GM12878 (cell line): ENCODE measurements at regions not wholly inside any gene's neighbourhood (a gene's known extent, or its start where the extent isn't known, plus 50 kb on each side); places are given as distances from the start of the nearest gene placed in this dataset.

Experiments
- ATAC-seq: fragments of 200-7000 bp; cut with Tn5 transposase; 3 replicates; pipeline ENCODE4 v1.9.1; 2020; ENCODE audit warnings: mild to moderate bottlenecking, moderate library complexity
- BruUV-seq: library from RNA; stranded (reverse); fragments of 400-500 nt; replicated peaks from 2 replicates; lab custom pipeline; 2021; lab: Mats Ljungman, UMichigan
- CTCF ChIA-PET: fragments of 300-600 bp; sonication (Branson Sonifier 250); formaldehyde crosslinking; extraction: SDS; loops from one replicate; lab custom pipeline; 2021; ENCODE audit warnings: inconsistent platforms; lab: Yijun Ruan, JAX
- POLR2A ChIA-PET: fragments of 350-600 bp; formaldehyde crosslinking; extraction: SDS; loops from one replicate; lab custom pipeline; 2021; ENCODE audit warnings: inconsistent platforms; lab: Charles Lee
- RAD21 ChIA-PET: fragments of 300-600 bp; sonication (Branson Sonifier 250); formaldehyde crosslinking; loops from one replicate; lab custom pipeline; 2023; ENCODE audit warnings: antibody characterized with exemption; ENCODE audit not compliant: unreplicated experiment; lab: Charles Lee
- SMC1A ChIA-PET: fragments of 300-600 bp; sonication (Branson Sonifier 250); formaldehyde crosslinking; loops from one replicate; lab custom pipeline; 2023; ENCODE audit not compliant: unreplicated experiment, uncharacterized antibody; lab: Charles Lee
- DNase-seq: peaks from one replicate; pipeline ENCODE4 v3.0.0-alpha.2; 2011; ENCODE audit warnings: low read depth, low spot score
- FAIRE-seq: peaks from 3 replicates; lab custom pipeline; 2011; peaks lifted over from hg19 to GRCh38; lab: Jason Lieb, UNC
- H2AFZ ChIP-seq: 2 replicates; pipeline ENCODE4 v1.6.0; 2011; ENCODE audit warnings: low read depth, low read length, control low read depth; ENCODE audit not compliant: control insufficient read depth
- H3K27ac ChIP-seq: 2 replicates; pipeline ENCODE4 v1.5.1; 2011; ENCODE audit warnings: control low read depth; ENCODE audit not compliant: control insufficient read depth, insufficient read depth
- H3K27me3 ChIP-seq, 2 experiments: replicated peaks in 1 of 2; 2 replicates each; pipeline versions ENCODE4 v1.6.0 to v1.6.1; 2011; ENCODE audit warnings: low read length in 1 of 2; ENCODE audit not compliant: control insufficient read depth in 2 of 2, insufficient read depth in 2 of 2
- H3K36me3 ChIP-seq, 2 experiments: 2 replicates each; pipeline ENCODE4 v1.5.1; 2011; ENCODE audit warnings: low read length in 1 of 2; ENCODE audit not compliant: control insufficient read depth in 2 of 2, insufficient read depth in 2 of 2
- H3K4me1 ChIP-seq: 2 replicates; pipeline ENCODE4 v1.6.1; 2011; ENCODE audit warnings: mild to moderate bottlenecking, low read length, moderate library complexity, mixed read lengths; ENCODE audit not compliant: control insufficient read depth, insufficient read depth
- H3K4me2 ChIP-seq: 2 replicates; pipeline ENCODE4 v1.6.0; 2011; ENCODE audit warnings: control low read depth; ENCODE audit not compliant: control insufficient read depth, insufficient read depth
- H3K4me3 ChIP-seq: fragments of 200-600 bp; sonication (generic); 2 replicates; pipeline ENCODE4 v1.5.1; 2016
- H3K79me2 ChIP-seq: 2 replicates; pipeline ENCODE4 v1.6.0; 2011; ENCODE audit warnings: low read length; ENCODE audit not compliant: control insufficient read depth, insufficient read depth
- H3K9ac ChIP-seq: 2 replicates; pipeline ENCODE4 v1.8.0; 2011; ENCODE audit warnings: low read length, control low read depth, mixed read lengths; ENCODE audit not compliant: control insufficient read depth, insufficient read depth
- H3K9me3 ChIP-seq: replicated peaks from 3 replicates; pipeline ENCODE4 v1.5.1; 2011; ENCODE audit warnings: mild to moderate bottlenecking, low read length; ENCODE audit not compliant: control insufficient read depth, insufficient read depth
- H4K20me1 ChIP-seq: 2 replicates; pipeline ENCODE4 v1.6.0; 2011; ENCODE audit not compliant: control insufficient read depth, insufficient read depth
- ATF3 ChIP-seq: IDR thresholded peaks from 2 replicates; pipeline ENCODE4 v1.6.1; 2011; ENCODE audit warnings: low read depth, mild to moderate bottlenecking, low read length, moderate library complexity, borderline replicate concordance; ENCODE audit errors: extremely low read depth
- BHLHE40 ChIP-seq, 2 experiments: fragments of 450-650 bp in 1 of 2; IDR thresholded peaks; 2 replicates each; pipeline ENCODE4 v1.6.1; 2011 to 2017; ENCODE audit warnings: low read depth in 2 of 2, borderline replicate concordance in 1 of 2, improper control_type of control experiment in 1 of 2, low read length in 1 of 2, mild to moderate bottlenecking in 1 of 2
- DPF2 ChIP-seq: fragments of 450-650 bp; IDR thresholded peaks from 2 replicates; pipeline ENCODE4 v1.6.1; 2017; ENCODE audit warnings: mild to moderate bottlenecking
- HCFC1 ChIP-seq: fragments of 150-350 bp; IDR thresholded peaks from 2 replicates; pipeline ENCODE4 v1.6.1; 2014; ENCODE audit warnings: low read length
- KDM1A ChIP-seq: fragments of 200-600 bp; sonication (generic); IDR thresholded peaks from 2 replicates; pipeline ENCODE4 v1.6.1; 2016; ENCODE audit warnings: borderline replicate concordance
- MYB ChIP-seq: fragments of 150-350 bp; IDR thresholded peaks from 2 replicates; pipeline ENCODE4 v1.6.1; 2014; ENCODE audit warnings: mild to moderate bottlenecking, low read depth, low read length, borderline replicate concordance
- RUNX3 ChIP-seq: IDR thresholded peaks from 2 replicates; pipeline ENCODE4 v1.6.1; 2012; ENCODE audit warnings: low read length, inconsistent platforms
- TAF1 ChIP-seq: IDR thresholded peaks from 2 replicates; pipeline ENCODE4 v1.6.1; 2011; ENCODE audit warnings: mild to moderate bottlenecking, low read depth, low read length, borderline replicate concordance
- ZNF207 ChIP-seq: fragments of 450-650 bp; IDR thresholded peaks from 2 replicates; pipeline ENCODE4 v1.6.1; 2014; ENCODE audit warnings: antibody characterized with exemption, mild to moderate bottlenecking, borderline replicate concordance
- ZZZ3 ChIP-seq: IDR thresholded peaks from 2 replicates; pipeline ENCODE4 v1.6.1; 2011; ENCODE audit warnings: low read depth; ENCODE audit not compliant: control insufficient read depth, insufficient read length
- WGBS: methylation state at CpG from one replicate; pipeline ENCODE4 v1.1.6; 2016; ENCODE audit warnings: low lambda C conversion rate; ENCODE audit not compliant: insufficient replicate concordance, insufficient coverage; ENCODE audit errors: missing lambda C conversion rate; 5-methylcytosine and 5-hydroxymethylcytosine counted together
- in situ Hi-C: fragments of 300-500 bp; cut with MboI; formaldehyde crosslinking; loops from 9 replicates; pipeline ENCODE4 v1.14.3; 2018; ENCODE audit warnings: mixed read lengths
- intact Hi-C: fragments of 100-400 bp; cut with micrococcal nuclease; formaldehyde crosslinking; loops from one replicate; pipeline ENCODE4 v1.14.2; 2022; ENCODE audit not compliant: unreplicated experiment
- TF ChIP-seq, protein P1 (sequence below): fragments of 450-650 bp; IDR thresholded peaks from 2 replicates; pipeline ENCODE4 v1.6.1; 2017; ENCODE audit warnings: borderline replicate concordance

DNA sequence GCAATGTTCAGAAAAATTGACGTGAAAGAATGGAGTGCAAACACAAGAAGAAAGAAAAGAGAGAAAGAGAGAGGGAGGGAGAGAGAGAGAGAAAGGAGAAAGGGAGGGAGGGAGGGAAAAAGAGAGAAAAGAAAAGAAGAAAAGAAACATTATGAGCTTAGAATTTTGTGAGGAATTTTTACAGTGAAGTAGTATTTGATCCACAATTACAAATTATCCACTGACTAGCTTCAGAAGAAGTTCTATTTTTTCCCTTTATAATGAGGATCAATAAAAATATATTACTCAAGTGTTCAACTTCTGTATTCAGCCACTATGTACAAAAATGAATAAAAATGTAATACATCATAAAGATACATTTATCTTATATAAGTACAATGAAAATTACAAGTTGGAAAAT lies 494.5 kb upstream of the CA10 start (continued):
- TF ChIP-seq BHLHE40 (IDR thresholded peaks at IDR 0.05; ENCODE audit: borderline replicate concordance in 1 of 2, low read depth in 2 of 2, low read length in 1 of 2) (no peak), HCFC1 (no peak), TAF1 (no peak), DPF2 (no peak)

- H3K79me2 ChIP-seq, result no peaks in the 10 kb centered on the region
- no peak overlapping the region for H3K9ac ChIP-seq
- TF ChIP-seq RUNX3 (no peak), ATF3 (no peak), ZNF207 (no peak), KDM1A (no peak), MYB (no peak), ZZZ3 (no peak)
- TF ChIP-seq, protein P1, sequence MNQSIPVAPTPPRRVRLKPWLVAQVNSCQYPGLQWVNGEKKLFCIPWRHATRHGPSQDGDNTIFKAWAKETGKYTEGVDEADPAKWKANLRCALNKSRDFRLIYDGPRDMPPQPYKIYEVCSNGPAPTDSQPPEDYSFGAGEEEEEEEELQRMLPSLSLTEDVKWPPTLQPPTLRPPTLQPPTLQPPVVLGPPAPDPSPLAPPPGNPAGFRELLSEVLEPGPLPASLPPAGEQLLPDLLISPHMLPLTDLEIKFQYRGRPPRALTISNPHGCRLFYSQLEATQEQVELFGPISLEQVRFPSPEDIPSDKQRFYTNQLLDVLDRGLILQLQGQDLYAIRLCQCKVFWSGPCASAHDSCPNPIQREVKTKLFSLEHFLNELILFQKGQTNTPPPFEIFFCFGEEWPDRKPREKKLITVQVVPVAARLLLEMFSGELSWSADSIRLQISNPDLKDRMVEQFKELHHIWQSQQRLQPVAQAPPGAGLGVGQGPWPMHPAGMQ, result no peak
- TF ChIP-seq, all 136 proteins: peak for 0
- ATAC-seq (no peak), DNase-seq (no peak), FAIRE-seq (no peak)
- SMC1A ChIA-PET, result no interaction called here
- RAD21 ChIA-PET, result no interaction called here
- POLR2A ChIA-PET, result no interaction called here
- Histone ChIP-seq H3K27ac (no peak overlapping the region), H3K9me3 (no peaks in the 10 kb centered on the region), H3K4me2 (no peak overlapping the region), H3K4me1 (no peaks in the 10 kb centered on the region), H3K36me3 (no peaks in the 10 kb centered on the region), H3K27me3 (no peaks in the 10 kb centered on the region), H3K4me3 (no peak overlapping the region), H4K20me1 (no peaks in the 10 kb centered on the region), H2AFZ (no peak overlapping the region)
- 9% methylated on average over 3 of the region's 3 CpGs for WGBS
- BruUV-seq, result no TSS peak
- CTCF ChIA-PET, result no interaction called here
- intact Hi-C loops, result no loop called here
- in situ Hi-C loops, result no loop called here
Observed at GRCh38 chr17:52648995-52649394, 490.5 kb upstream of the CA10 start.
